NCI-H82 treated with DMSO at 0.1 percent for 48 hours (cell line): ENCODE measurements at regions not wholly inside any gene's neighbourhood (a gene's known extent, or its start where the extent isn't known, plus 50 kb on each side); places are given as distances from the start of the nearest gene placed in this dataset.
A peak's percentile ranks its signal among the peaks of the same experiment; 100 is the strongest.

Source experiments
- DNase-seq: peaks from one replicate; lab custom pipeline; 2025; ENCODE audit not compliant: unreplicated experiment; lab: John Stamatoyannopoulos, UW

- no peak for DNase-seq
Observed at GRCh38 chr4:129346036-129346435, 250.1 kb downstream of the C4orf33 start.

GRCh38 chr4:129346734-129347133 is 250.8 kb downstream of the C4orf33 start:
- DNase-seq = no peak

GRCh38 chr4:129350834-129351721 is 255.1 kb downstream of the C4orf33 start:
- DNase-seq = peak; percentile 16

GRCh38 chr4:129352480-129352879 is 256.5 kb downstream of the C4orf33 start:
- DNase-seq = no peak

- DNase-seq = no peak
Observed at GRCh38 chr4:129353490-129353889, 257.5 kb downstream of the C4orf33 start.

- no peak for DNase-seq
Observed at GRCh38 chr4:129355031-129355430, 259.1 kb downstream of the C4orf33 start.

- DNase-seq = no peak
Observed at GRCh38 chr4:129355516-129355915, 259.6 kb downstream of the C4orf33 start.

- no peak for DNase-seq
Observed at GRCh38 chr4:129358571-129358970, 262.6 kb downstream of the C4orf33 start.

- no peak for DNase-seq
Observed at GRCh38 chr4:129359461-129359860, 263.5 kb downstream of the C4orf33 start.

- DNase-seq = peak; percentile 48
Observed at GRCh38 chr4:129362691-129363274, 266.8 kb downstream of the C4orf33 start.

- DNase-seq = no peak
Observed at GRCh38 chr4:129364747-129365452, 268.9 kb downstream of the C4orf33 start.

GRCh38 chr4:129369361-129370010 is 273.5 kb downstream of the C4orf33 start:
- no peak for DNase-seq

GRCh38 chr4:129371065-129371464 is 275.1 kb downstream of the C4orf33 start:
- no peak for DNase-seq

- no peak for DNase-seq
Observed at GRCh38 chr4:129371926-129372325, 276.0 kb downstream of the C4orf33 start.

GRCh38 chr4:129377131-129377845 is 281.3 kb downstream of the C4orf33 start:
- DNase-seq = no peak

- DNase-seq = no peak
Observed at GRCh38 chr4:129378364-129378763, 282.4 kb downstream of the C4orf33 start.

GRCh38 chr4:129379429-129379828 is 283.5 kb downstream of the C4orf33 start:
- no peak for DNase-seq

GRCh38 chr4:129384974-129385373 is 289.0 kb downstream of the C4orf33 start:
- no peak for DNase-seq

- DNase-seq = no peak
Observed at GRCh38 chr4:129387666-129388065, 291.7 kb downstream of the C4orf33 start.

- DNase-seq = no peak
Observed at GRCh38 chr4:129393976-129394375, 298.0 kb downstream of the C4orf33 start.

- no peak for DNase-seq
Observed at GRCh38 chr4:129394635-129395034, 298.7 kb downstream of the C4orf33 start.
